ENCODE measurements at regions not wholly inside any gene's neighbourhood (a gene's known extent, or its start where the extent isn't known, plus 50 kb on each side); places are given as distances from the start of the nearest gene placed in this dataset.

- no peak for DNase-seq
These were observed 380.6 kb upstream of the DCN start for GRCh38 chr12:91563011-91563765.

- DNase-seq: no peak
These were observed 379.9 kb upstream of the DCN start for GRCh38 chr12:91562476-91562875.

- no peak for DNase-seq
These were observed 379.3 kb upstream of the DCN start for GRCh38 chr12:91561958-91562325.

- no peak for DNase-seq
These were observed 378.8 kb upstream of the DCN start for GRCh38 chr12:91561301-91561957.

GRCh38 chr12:91556909-91557308 lies 374.3 kb upstream of the DCN start:
- DNase-seq: no peak

GRCh38 chr12:91555436-91556415 lies 373.1 kb upstream of the DCN start:
- DNase-seq: no peak

GRCh38 chr12:91551927-91552326 lies 369.3 kb upstream of the DCN start:
- DNase-seq: no peak

GRCh38 chr12:91551242-91551641 lies 368.6 kb upstream of the DCN start:
- DNase-seq: no peak

- DNase-seq: no peak
These were observed 360.0 kb upstream of the DCN start for GRCh38 chr12:91542666-91543065.

GRCh38 chr12:91542067-91542466 lies 359.4 kb upstream of the DCN start:
- no peak for DNase-seq

GRCh38 chr12:91538418-91538817 lies 355.8 kb upstream of the DCN start:
- DNase-seq: no peak

GRCh38 chr12:91533366-91533765 lies 350.7 kb upstream of the DCN start:
- DNase-seq: no peak

- DNase-seq: no peak
These were observed 347.2 kb upstream of the DCN start for GRCh38 chr12:91529829-91530228.

- DNase-seq: no peak
These were observed 341.2 kb upstream of the DCN start for GRCh38 chr12:91523831-91524230.

GRCh38 chr12:91516695-91517047 lies 334.1 kb upstream of the DCN start:
- no peak for DNase-seq

- no peak for DNase-seq
These were observed 333.5 kb upstream of the DCN start for GRCh38 chr12:91515944-91516694.

GRCh38 chr12:91513313-91513712 lies 330.7 kb upstream of the DCN start:
- DNase-seq: no peak

- DNase-seq: no peak
These were observed 329.3 kb upstream of the DCN start for GRCh38 chr12:91511795-91512420.

GRCh38 chr12:91507754-91508153 lies 325.1 kb upstream of the DCN start:
- DNase-seq: no peak

GRCh38 chr12:91506452-91506851 lies 323.8 kb upstream of the DCN start:
- no peak for DNase-seq

- DNase-seq: no peak
These were observed 322.4 kb upstream of the DCN start for GRCh38 chr12:91505006-91505405.

- no peak for DNase-seq
These were observed 319.6 kb upstream of the DCN start for GRCh38 chr12:91502208-91502607.

Data from NCI-H1105 (cell line).